ENCODE measurements at regions not wholly inside any gene's neighbourhood (a gene's known extent, or its start where the extent isn't known, plus 50 kb on each side); places are given as distances from the start of the nearest gene placed in this dataset.

- no peak for TF ChIP-seq CTCF (IDR thresholded peaks at IDR 0.05; ENCODE audit: low read depth, low read length)
- Histone ChIP-seq H3K9me3 (ENCODE audit: severe bottlenecking) (no peaks in the 10 kb centered on the region), H3K27me3 (ENCODE audit: insufficient read depth, low read depth, severe bottlenecking) (no peaks in the 10 kb centered on the region), H3K27ac (no peak overlapping the region), H3K36me3 (no peaks in the 10 kb centered on the region), H3K4me3 (ENCODE audit: low read depth, low read length) (no peak overlapping the region)
- DNase-seq: no peak
These were observed 82.7 kb upstream of the KLF13 start for GRCh38 chr15:31243895-31244294.

DNA sequence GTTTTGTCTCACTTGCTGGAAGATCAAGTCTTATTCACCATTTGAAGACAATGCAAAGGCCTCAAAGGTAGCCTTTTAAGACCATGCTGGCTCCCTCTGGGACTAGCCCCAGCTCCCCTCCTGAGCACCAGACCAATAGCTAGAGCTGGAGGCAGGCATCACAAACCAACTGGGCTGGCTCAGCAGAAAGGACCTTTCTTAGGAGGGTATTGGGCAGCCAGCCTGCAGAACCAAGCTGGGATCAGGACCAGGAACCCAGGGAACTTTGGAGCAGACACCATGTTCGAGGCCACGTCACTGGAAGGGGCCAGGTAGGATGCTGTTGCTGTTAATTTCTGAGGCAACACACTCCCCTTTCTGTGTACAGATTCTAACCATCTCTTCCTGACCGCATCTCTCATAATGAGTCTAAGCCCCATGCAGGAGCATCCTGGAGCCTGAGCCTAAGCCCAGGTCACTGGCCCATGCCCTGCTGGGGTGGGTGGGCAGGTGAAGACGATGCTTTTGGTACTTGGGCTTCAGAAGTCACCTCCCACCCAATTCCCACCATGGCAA is 81.4 kb upstream of the KLF13 start:
- no peak for DNase-seq
- no peak for TF ChIP-seq CTCF (IDR thresholded peaks at IDR 0.05; ENCODE audit: low read depth, low read length)
- Histone ChIP-seq H3K36me3 (no peaks in the 10 kb centered on the region), H3K27me3 (ENCODE audit: insufficient read depth, low read depth, severe bottlenecking) (no peaks in the 10 kb centered on the region), H3K4me3 (ENCODE audit: low read depth, low read length) (no peak overlapping the region), H3K27ac (no peak overlapping the region), H3K9me3 (ENCODE audit: severe bottlenecking) (no peaks in the 10 kb centered on the region)

- no peak overlapping the region for H3K4me3 ChIP-seq (ENCODE audit: low read depth, low read length)
- no peaks in the 10 kb centered on the region for H3K36me3 ChIP-seq
- no peaks in the 10 kb centered on the region for H3K9me3 ChIP-seq (ENCODE audit: severe bottlenecking)
- no peak overlapping the region for H3K27ac ChIP-seq
- no peaks in the 10 kb centered on the region for H3K27me3 ChIP-seq (ENCODE audit: insufficient read depth, low read depth, severe bottlenecking)
- TF ChIP-seq CTCF (IDR thresholded peaks at IDR 0.05; ENCODE audit: low read depth, low read length): no peak
- DNase-seq: no peak
These were observed 80.9 kb upstream of the KLF13 start for GRCh38 chr15:31245756-31246155.

DNA sequence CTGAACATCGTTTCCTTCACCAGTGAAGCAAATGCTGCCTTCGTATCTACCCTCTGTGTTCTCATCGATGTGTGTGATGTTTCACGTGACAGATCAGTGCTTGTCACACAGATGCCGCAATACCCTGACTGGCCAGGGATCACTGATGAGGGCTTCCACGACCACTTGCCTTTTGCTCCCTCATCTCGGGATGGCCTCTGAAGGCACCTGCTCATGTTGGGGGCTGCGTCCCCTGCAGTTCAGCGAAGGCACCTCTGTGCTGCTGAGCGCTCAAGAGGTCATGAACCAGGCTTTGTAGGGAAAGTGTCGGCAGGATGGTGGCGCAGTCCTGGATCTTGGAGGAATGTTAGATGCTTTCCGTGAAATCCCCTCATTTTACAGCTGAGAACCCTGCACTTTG is 79.2 kb upstream of the KLF13 start:
- TF ChIP-seq CTCF (IDR thresholded peaks at IDR 0.05; ENCODE audit: low read depth, low read length): 0 out of 2 replicates have a peak, but pooled peaks have one; percentile 17
- no peaks in the 10 kb centered on the region for H3K9me3 ChIP-seq (ENCODE audit: severe bottlenecking)
- DNase-seq: no peak
- no peak overlapping the region for H3K27ac ChIP-seq
- no peak overlapping the region for H3K4me3 ChIP-seq (ENCODE audit: low read depth, low read length)
- no peaks in the 10 kb centered on the region for H3K36me3 ChIP-seq
- H3K27me3 ChIP-seq (ENCODE audit: insufficient read depth, low read depth, severe bottlenecking): no peaks in the 10 kb centered on the region

DNA sequence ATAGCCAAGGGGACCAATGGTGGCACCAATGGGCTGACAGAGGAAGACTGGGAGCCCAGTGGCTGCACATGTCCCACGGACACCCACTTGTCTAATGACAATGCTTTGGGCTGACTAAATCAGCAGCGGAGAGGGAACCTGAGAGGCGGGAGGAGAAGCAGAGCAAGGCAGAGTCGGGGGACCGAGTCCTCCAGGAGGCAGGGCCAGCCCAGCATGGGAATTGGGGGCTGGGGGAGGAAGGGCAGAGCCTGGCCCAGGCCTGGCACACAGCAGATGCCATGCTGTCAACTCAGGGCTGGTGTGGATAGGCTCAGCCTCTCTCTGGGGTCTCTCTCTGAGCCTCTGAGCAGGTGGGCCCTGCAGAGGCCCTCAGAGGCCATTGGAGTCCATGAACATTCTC is 78.4 kb upstream of the KLF13 start:
- DNase-seq: no peak
- no peaks in the 10 kb centered on the region for H3K27me3 ChIP-seq (ENCODE audit: insufficient read depth, low read depth, severe bottlenecking)

More for the DNA sequence above, 78.4 kb upstream of the KLF13 start:
- no peak overlapping the region for H3K4me3 ChIP-seq (ENCODE audit: low read depth, low read length)
- H3K9me3 ChIP-seq (ENCODE audit: severe bottlenecking): no peaks in the 10 kb centered on the region
- H3K36me3 ChIP-seq: no peaks in the 10 kb centered on the region
- TF ChIP-seq CTCF (IDR thresholded peaks at IDR 0.05; ENCODE audit: low read depth, low read length): no peak
- H3K27ac ChIP-seq: no peak overlapping the region

Measured in WERI-Rb-1 (cell line).